Subcutaneous abdominal adipose tissue (tissue), 5 donors: ENCODE measurements at regions not wholly inside any gene's neighbourhood (a gene's known extent, or its start where the extent isn't known, plus 50 kb on each side); places are given as distances from the start of the nearest gene placed in this dataset.

Experiments
- H3K27ac ChIP-seq: one replicate; pipeline ENCODE4 v1.7.0; 2013; ENCODE audit warnings: low read depth, mild to moderate bottlenecking, inconsistent platforms, low read length, moderate library complexity
- H3K27me3 ChIP-seq, 5 donors: one replicate each; pipeline ENCODE4 v1.7.0; 2013; ENCODE audit warnings: low read length in 5 of 5, inconsistent platforms in 1 of 5; ENCODE audit not compliant: control insufficient read depth in 5 of 5, insufficient read depth in 4 of 5
- H3K36me3 ChIP-seq, 5 donors: one replicate each; pipeline ENCODE4 v1.7.0; 2013; ENCODE audit warnings: low read length in 5 of 5; ENCODE audit not compliant: control insufficient read depth in 5 of 5, insufficient read depth in 5 of 5
- H3K4me1 ChIP-seq, 5 donors: one replicate each; pipeline ENCODE4 v1.7.0; 2013; ENCODE audit warnings: low read length in 5 of 5, mild to moderate bottlenecking in 3 of 5, moderate library complexity in 1 of 5; ENCODE audit not compliant: control insufficient read depth in 5 of 5, insufficient read depth in 5 of 5
- H3K4me3 ChIP-seq, 5 donors: one replicate each; pipeline ENCODE4 v1.7.0; 2013; ENCODE audit warnings: low read length in 5 of 5, low read depth in 1 of 5
- H3K9ac ChIP-seq, 5 donors: one replicate each; pipeline ENCODE4 v1.7.0; 2013; ENCODE audit warnings: low read length in 5 of 5, mild to moderate bottlenecking in 4 of 5, moderate library complexity in 3 of 5
- H3K9me3 ChIP-seq, 5 donors: one replicate each; pipeline ENCODE4 v1.7.0; 2013; ENCODE audit warnings: low read length in 5 of 5; ENCODE audit not compliant: control insufficient read depth in 5 of 5
- donor health status: healthy.
- donor health status: healthy.
- donor health status: healthy.
- donor health status: healthy.
- donor health status: healthy.

- Histone ChIP-seq H3K27me3 (no peaks in the 10 kb centered on the region), H3K9me3 (no peaks in the 10 kb centered on the region), H3K36me3 (no peaks in the 10 kb centered on the region), H3K4me3 (no peak overlapping the region), H3K4me1 (peaks cover 0 to 9% (median 7%) of the 10 kb centered on the region in 5 donors), H3K9ac (no peak overlapping the region), H3K27ac (no peak overlapping the region)
Measured at GRCh38 chr2:41723526-41723925, 324.3 kb upstream of the PKDCC start.

DNA sequence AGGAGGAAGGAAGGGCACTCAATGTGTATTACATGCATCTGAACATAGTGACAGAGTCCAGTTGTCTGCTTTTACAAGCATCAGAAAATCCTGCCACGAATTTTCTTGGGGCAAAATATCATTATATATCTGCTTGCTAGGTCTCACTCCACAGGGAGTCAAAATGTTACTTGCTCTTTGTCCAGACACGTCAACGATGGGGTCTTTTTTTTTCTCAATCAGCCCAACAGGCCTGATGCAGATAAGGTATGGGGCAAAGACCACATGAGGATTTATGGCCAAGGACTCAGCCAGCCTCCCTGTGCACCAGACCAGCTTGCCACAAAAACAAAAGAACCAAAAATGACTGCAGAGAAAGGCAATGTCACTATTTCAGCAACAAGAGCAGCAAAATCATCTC, 323.4 kb upstream of the PKDCC start:
- Histone ChIP-seq H3K27me3 (no peaks in the 10 kb centered on the region), H3K9me3 (no peaks in the 10 kb centered on the region), H3K27ac (no peak overlapping the region), H3K4me1 (peaks cover 0 to 9% (median 7%) of the 10 kb centered on the region in 5 donors), H3K9ac (no peak overlapping the region), H3K36me3 (no peaks in the 10 kb centered on the region), H3K4me3 (no peak overlapping the region)

DNA sequence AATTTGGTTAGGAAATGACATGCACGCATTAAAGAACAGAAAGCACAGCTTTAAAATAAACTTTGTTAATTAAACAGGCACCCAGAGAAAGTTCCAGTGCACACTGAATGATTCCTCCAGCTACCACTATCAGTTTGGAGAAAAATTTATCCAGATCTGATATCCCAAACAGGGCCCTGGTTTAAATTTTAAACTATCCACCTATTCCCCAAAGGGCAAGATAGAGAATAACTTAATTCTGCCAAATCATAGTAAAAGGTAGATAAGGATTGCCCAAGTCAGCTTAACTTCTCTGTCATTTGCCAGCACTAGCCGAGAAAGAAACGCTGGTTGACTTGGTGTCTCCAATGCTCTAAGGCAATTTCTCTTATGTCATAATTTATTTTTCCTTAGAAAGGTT, 321.9 kb upstream of the PKDCC start:
- no peak overlapping the region for H3K4me3 ChIP-seq
- no peaks in the 10 kb centered on the region for H3K9me3 ChIP-seq
- no peaks in the 10 kb centered on the region for H3K27me3 ChIP-seq
- no peak overlapping the region for H3K9ac ChIP-seq
- no peaks in the 10 kb centered on the region for H3K36me3 ChIP-seq
- H3K4me1 ChIP-seq = peaks cover 0 to 2% (median under 1%) of the 10 kb centered on the region in 5 donors
- no peak overlapping the region for H3K27ac ChIP-seq

GRCh38 chr2:41726364-41726763, 321.5 kb upstream of the PKDCC start:
- Histone ChIP-seq H3K36me3 (no peaks in the 10 kb centered on the region), H3K9me3 (no peaks in the 10 kb centered on the region), H3K4me3 (no peak overlapping the region), H3K4me1 (no peaks in the 10 kb centered on the region), H3K9ac (no peak overlapping the region), H3K27ac (no peak overlapping the region), H3K27me3 (no peaks in the 10 kb centered on the region)

DNA sequence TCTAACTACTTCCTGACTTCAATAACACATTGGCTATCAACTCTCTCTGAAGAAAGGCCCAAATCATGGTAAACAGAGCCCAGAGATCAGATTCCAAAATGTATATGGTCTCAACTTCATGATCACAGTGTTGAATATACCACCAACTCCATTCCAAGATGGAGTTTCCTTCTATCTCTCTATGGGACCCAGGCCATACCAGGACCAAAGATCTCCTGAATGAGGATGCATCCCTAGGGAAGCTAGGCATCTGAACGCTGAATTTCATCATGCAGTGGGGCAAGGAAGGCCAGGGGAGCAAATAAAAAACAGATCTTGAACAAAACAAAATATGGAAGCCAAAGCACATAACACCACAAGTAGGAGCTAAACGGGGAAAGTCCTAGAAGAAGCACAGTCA, 320.7 kb upstream of the PKDCC start:
- H3K4me1 ChIP-seq = no peaks in the 10 kb centered on the region
- no peak overlapping the region for H3K4me3 ChIP-seq
- H3K36me3 ChIP-seq = no peaks in the 10 kb centered on the region
- no peaks in the 10 kb centered on the region for H3K27me3 ChIP-seq
- no peak overlapping the region for H3K27ac ChIP-seq
- H3K9me3 ChIP-seq = no peaks in the 10 kb centered on the region
- H3K9ac ChIP-seq = no peak overlapping the region

DNA sequence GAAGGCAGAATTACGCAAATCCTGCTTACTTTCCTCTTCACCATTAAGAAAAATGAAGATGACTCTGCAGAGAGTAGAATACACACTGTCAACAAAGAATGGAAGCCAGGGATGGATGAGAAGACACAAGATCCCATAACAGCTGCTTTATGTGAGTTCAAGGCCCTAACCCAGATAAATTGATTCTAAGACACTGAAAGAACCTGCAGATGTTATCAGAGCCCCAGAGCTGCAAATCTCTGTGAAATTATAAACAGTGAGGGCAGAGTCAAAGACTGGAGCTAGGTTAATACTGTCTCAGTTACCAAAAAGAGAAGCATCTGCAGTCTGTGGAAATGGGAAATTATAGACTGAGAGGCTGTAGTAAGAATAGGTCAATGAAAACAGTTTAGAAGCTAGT, 320.1 kb upstream of the PKDCC start:
- Histone ChIP-seq H3K4me3 (no peak overlapping the region), H3K4me1 (no peaks in the 10 kb centered on the region), H3K9ac (no peak overlapping the region), H3K27me3 (no peaks in the 10 kb centered on the region), H3K27ac (no peak overlapping the region), H3K36me3 (no peaks in the 10 kb centered on the region), H3K9me3 (no peaks in the 10 kb centered on the region)

GRCh38 chr2:41728788-41729338, 319.0 kb upstream of the PKDCC start:
- Histone ChIP-seq H3K27ac (no peak overlapping the region), H3K36me3 (no peaks in the 10 kb centered on the region), H3K9me3 (no peaks in the 10 kb centered on the region), H3K4me3 (no peak overlapping the region), H3K27me3 (no peaks in the 10 kb centered on the region), H3K4me1 (no peaks in the 10 kb centered on the region), H3K9ac (no peak overlapping the region)

DNA sequence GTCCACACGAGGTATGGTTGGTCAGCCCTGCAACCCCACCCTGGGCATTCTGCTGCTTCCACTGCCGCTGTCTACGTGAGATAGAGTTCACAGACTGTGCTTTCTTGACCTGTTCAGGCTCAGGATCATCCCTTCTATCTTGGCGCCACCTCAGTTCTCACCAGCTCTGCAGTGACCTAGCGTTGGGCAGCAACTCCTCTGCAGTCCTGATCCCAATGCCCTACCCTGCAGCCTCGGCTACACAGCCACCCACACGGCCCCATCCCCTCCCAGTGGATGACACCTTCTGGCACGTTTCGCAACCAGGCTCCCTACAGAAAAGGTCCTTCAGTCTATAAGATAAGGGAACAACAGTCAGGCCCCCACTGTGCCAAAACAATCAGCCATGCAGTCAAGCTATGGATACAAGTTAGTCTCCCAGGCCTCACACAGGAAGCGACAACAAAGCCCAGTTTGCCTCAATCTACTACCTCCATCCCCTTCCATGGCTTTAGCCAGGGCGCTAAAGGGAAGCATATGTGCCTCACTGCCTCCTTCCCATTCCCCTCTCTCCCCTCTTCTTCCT, 317.9 kb upstream of the PKDCC start:
- Histone ChIP-seq H3K9ac (no peak overlapping the region), H3K4me1 (peaks cover 0 to under 1% (median 0%) of the 10 kb centered on the region in 5 donors), H3K9me3 (no peaks in the 10 kb centered on the region), H3K4me3 (no peak overlapping the region), H3K27me3 (no peaks in the 10 kb centered on the region), H3K36me3 (no peaks in the 10 kb centered on the region), H3K27ac (no peak overlapping the region)

DNA sequence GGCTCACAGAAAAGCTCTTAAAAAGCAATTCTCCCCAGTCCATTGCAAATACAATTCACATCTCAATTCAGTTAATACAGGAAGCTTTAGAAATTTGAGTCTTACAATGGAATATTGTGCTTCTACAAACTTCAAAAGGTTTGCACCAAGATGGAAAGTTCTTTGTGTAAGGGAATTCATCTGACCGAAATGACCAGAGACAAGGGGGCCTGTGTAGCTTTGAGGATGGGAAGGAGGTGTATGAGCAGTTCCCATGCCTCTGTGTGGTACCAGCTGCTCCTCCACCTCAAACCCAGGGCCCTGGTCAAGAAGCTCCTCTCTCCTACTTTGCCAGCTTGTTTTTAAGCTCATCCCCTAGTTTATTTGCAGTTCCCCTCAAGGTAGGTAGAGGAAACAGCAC, 312.8 kb upstream of the PKDCC start:
- H3K27ac ChIP-seq = no peak overlapping the region
- H3K9ac ChIP-seq = no peak overlapping the region
- no peaks in the 10 kb centered on the region for H3K9me3 ChIP-seq
- no peaks in the 10 kb centered on the region for H3K36me3 ChIP-seq
- peaks cover 2 to 20% (median 12%) of the 10 kb centered on the region in 5 donors for H3K4me1 ChIP-seq
- H3K27me3 ChIP-seq = no peaks in the 10 kb centered on the region
- H3K4me3 ChIP-seq = no peak overlapping the region

DNA sequence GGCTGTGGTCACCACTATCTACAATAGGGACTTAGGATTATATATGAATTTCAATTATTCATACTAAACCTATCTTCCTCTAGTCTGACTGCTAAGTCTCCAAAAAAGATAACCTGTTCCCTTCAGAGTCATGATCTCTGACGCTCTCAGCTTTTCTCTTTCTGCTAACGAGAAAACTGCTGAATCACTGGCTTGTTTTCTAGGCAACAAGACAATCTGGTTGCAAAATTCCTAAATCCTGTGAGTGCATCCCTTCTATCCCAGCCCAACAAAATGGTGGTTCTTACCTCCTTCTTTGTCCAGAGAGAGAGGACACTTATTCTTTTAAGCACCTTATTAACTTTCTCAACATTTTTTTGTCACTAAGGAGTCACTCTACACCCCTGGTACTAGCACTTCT, 312.3 kb upstream of the PKDCC start:
- Histone ChIP-seq H3K36me3 (no peaks in the 10 kb centered on the region), H3K9ac (no peak overlapping the region), H3K27me3 (no peaks in the 10 kb centered on the region), H3K9me3 (no peaks in the 10 kb centered on the region), H3K4me3 (no peak overlapping the region), H3K4me1 (peaks cover 2 to 20% (median 12%) of the 10 kb centered on the region in 5 donors), H3K27ac (no peak overlapping the region)
